GM12865 (cell line): ENCODE measurements at regions not wholly inside any gene's neighbourhood (a gene's known extent, or its start where the extent isn't known, plus 50 kb on each side); places are given as distances from the start of the nearest gene placed in this dataset.

Experiments
- DNase-seq: peaks from one replicate; pipeline ENCODE4 v3.0.0; 2010; ENCODE audit warnings: low read depth
- H3K4me3 ChIP-seq: 2 replicates; pipeline ENCODE4 v1.5.1; 2011; ENCODE audit warnings: mild to moderate bottlenecking, low read depth, low read length, control low read depth
- CTCF ChIP-seq: IDR thresholded peaks from 2 replicates; pipeline ENCODE4 v1.5.1; 2011; ENCODE audit warnings: low read length, control low read depth, low read depth, inconsistent platforms; ENCODE audit not compliant: insufficient read depth; ENCODE audit errors: missing control alignments

DNA sequence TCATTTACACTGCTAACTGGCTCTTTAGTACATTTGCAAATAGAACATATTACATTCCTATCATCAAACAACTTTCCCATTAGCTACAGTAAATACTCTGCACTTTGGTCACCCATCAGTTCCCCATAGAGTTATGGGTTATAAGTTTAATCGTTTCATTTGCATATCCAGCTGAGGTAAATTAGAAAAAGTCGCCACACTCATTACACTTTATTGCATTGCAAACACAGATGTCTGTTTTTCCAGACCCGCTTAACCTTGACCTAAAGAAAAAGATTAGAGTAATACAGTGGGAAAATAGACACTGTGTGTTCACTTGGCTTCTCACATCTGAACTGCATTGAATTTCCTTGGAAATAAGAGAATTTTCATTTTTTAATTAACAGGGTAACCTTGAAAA lies 213.1 kb upstream of the PSMD7 start:
- DNase-seq = no peak
- H3K4me3 ChIP-seq = no peak overlapping the region
- no peak for TF ChIP-seq CTCF

DNA sequence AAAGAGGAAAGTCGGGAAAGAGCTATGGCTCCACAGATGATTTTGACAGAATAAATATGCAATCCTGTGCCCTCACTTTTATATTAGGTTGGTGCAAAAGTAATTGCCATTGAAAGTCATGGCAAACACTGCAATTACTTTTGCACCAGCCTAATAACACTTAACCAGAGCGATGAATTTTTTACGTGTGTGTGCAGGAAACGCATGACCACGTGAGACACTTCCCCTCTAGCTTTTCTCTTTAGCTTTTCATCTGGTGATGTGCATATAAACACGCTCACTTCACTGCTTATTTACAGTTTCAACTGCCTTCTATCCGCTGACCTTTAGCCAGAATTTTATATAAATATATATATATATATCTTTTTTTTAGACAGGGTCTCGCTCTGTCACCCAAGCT lies 216.3 kb upstream of the PSMD7 start:
- DNase-seq = no peak
- TF ChIP-seq CTCF = no peak
- no peak overlapping the region for H3K4me3 ChIP-seq

DNA sequence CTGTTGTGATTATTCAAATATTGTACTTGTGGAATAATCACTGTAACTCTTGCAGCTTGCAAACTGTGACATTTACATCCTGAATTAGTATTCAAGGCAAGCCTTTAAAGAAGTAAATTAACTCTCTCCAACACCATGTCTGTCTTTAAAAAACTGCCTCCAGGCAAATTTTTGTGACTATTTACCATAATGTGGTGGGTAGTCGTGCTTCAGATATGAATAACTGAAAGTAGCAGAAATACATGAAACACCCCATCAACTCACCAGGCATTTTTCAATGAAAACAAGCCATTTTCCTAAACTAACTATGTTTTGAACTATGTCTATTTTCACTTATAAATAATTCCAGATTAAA lies 217.4 kb upstream of the PSMD7 start:
- TF ChIP-seq CTCF = no peak

DNA sequence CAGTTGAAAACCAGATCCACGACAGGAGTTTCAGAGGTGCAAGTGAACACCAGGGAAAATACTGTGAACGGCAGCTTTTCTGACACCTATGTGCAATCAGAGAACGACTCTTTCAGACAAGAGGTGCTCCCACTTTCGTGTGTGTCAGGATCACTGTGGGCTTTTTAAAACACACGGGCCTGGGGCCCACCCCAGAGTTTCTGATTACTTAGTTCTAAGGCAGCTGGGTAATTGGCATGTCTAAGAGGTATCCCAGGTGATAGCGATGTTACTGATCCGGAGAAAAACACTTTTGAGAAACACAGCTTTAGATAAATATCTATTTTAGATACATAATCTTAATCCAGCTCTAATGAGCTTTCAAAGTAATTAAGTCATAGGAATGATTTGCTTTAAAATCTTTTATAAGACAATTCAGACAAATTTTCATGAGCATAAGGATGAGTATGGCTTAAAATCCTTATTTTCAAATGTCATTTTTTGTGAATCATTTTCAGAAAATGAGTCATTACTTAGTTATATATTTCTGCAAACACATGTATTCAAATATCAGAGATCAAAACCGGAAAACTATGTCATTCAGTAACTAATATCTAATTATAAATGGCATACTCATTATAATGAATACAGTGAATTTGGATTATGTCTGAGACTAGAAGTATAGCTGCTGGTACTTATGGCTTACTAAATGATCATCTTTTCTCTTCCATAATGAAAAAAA lies 217.9 kb upstream of the PSMD7 start:
- no peak for DNase-seq
- no peak for TF ChIP-seq CTCF
- H3K4me3 ChIP-seq = no peak overlapping the region

More for the DNA sequence above, 217.4 kb upstream of the PSMD7 start:
- no peak for DNase-seq
- no peak overlapping the region for H3K4me3 ChIP-seq

GRCh38 chr16:74076568-74076967 lies 220.0 kb upstream of the PSMD7 start:
- no peak for DNase-seq
- TF ChIP-seq CTCF = no peak
- no peak overlapping the region for H3K4me3 ChIP-seq

- TF ChIP-seq CTCF = no peak
- no peak for DNase-seq
- no peak overlapping the region for H3K4me3 ChIP-seq
These were observed 221.2 kb upstream of the PSMD7 start for GRCh38 chr16:74075393-74075792.

GRCh38 chr16:74073456-74073855 lies 223.2 kb upstream of the PSMD7 start:
- H3K4me3 ChIP-seq = no peak overlapping the region
- no peak for TF ChIP-seq CTCF
- DNase-seq = no peak
